CD4-positive, alpha-beta T cell treated with Interleukin-12 subunit alpha and Interleukin-12 subunit beta, for 1 hour (primary cell): ENCODE measurements at regions not wholly inside any gene's neighbourhood (a gene's known extent, or its start where the extent isn't known, plus 50 kb on each side); places are given as distances from the start of the nearest gene placed in this dataset.

ENCODE experiments used
- DNase-seq: peaks from one replicate; pipeline ENCODE4 v3.0.0-alpha.2; 2020

GRCh38 chr2:120922571-120923332 is 187.1 kb downstream of the GLI2 start:
- DNase-seq: no peak

- no peak for DNase-seq
These were observed 187.8 kb downstream of the GLI2 start for GRCh38 chr2:120923426-120923825.

DNA sequence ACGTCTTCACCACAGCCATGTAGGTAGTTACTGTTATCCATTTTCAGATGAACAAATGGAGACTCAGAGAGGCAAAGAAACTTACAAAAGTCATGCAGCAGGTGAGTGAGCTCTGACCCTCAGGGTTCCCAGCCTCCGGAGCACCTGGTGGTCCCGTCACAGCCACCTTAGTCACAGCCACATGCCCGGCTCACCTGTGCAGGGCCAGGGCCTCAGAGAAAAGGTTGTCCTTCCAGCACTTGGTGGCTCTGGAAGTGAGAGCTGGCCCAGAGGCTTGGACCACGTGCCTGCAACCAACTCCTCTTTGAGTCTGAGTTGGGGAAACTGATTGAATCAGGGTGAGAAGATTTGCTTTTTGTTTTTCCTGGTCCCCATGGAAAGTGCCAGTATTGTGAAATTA is 189.3 kb downstream of the GLI2 start:
- DNase-seq: no peak

- DNase-seq: no peak
These were observed 191.0 kb downstream of the GLI2 start for GRCh38 chr2:120926463-120927264.

DNA sequence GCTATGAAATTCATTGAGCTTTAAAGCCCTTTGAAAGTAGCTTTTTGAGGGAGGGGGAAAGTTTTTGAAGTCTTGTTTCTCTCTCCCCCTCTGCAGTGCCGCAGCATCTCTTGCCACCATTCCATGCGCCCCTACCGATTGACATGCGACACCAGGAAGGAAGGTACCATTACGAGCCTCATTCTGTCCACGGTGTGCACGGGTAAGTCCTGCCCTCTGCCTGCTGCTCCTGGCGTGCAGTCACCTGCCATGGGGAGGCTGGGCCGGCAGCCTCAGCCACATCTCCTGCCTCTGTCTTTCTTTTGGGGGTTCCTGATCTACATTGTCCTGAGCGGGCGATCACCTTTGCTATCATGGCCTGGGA is 191.6 kb downstream of the GLI2 start:
- DNase-seq: no peak

DNA sequence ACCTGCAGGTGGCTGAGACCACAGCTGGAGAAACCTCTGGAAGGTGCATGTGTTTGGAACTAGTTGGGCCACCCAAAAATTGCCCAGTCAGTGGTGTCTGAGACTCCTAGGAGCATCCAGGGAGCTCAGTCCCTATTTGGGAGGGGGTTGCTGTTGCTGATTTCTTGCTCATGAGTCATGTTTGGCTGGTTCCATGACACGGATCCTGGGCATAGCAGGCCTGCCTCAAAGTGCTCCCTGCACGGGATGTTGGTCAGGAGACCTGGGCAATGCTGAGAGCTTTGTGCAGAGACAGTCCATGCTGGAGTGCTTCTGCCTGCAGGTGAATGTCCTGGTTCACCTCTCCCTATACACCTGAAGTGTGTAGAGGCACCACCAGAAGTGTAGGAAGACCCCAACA is 194.2 kb downstream of the GLI2 start:
- no peak for DNase-seq

DNA sequence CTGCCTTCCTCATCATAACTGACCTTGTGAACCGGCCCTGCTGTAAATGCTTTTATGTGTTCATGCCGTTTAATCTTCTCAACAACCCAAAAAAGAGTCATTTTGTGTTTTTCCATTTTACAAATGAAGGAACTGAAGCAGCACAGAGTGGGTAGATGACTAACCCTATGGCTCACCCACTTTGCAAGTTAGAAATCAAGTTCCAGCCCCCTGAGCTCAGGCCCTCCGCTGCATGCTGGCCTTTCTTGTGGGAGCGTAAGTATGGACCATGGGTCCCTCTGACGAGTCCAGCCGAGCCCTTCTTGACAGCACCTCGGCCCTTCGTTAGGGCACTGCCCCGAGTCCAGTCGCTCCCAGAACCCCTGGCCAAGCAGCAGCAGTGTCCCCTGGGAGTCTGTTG is 194.6 kb downstream of the GLI2 start:
- no peak for DNase-seq

GRCh38 chr2:120930864-120931263 is 195.2 kb downstream of the GLI2 start:
- no peak for DNase-seq

GRCh38 chr2:120932472-120932871 is 196.8 kb downstream of the GLI2 start:
- no peak for DNase-seq

DNA sequence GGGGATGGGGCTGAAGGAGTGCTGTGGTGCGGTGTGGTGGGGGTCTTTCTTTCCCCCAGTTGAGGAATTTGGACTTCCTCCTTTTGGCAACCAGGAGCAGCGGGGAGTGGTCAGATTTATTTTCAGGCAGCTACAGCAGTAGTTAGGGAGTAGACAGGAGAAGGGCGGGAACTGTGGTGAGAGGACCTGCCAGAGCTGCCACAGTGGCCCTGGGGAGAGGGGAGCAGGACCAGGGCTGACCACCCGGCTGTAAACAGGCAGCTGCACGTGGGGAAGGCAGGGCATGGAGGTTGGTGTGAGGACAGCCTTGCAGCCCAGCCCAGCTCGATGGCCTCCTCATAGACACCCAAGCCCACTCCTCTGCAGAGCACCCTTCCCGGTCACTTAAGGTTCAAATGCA is 197.2 kb downstream of the GLI2 start:
- no peak for DNase-seq

GRCh38 chr2:120933693-120934573 is 198.3 kb downstream of the GLI2 start:
- DNase-seq: no peak

GRCh38 chr2:120934574-120935338 is 199.1 kb downstream of the GLI2 start:
- no peak for DNase-seq

DNA sequence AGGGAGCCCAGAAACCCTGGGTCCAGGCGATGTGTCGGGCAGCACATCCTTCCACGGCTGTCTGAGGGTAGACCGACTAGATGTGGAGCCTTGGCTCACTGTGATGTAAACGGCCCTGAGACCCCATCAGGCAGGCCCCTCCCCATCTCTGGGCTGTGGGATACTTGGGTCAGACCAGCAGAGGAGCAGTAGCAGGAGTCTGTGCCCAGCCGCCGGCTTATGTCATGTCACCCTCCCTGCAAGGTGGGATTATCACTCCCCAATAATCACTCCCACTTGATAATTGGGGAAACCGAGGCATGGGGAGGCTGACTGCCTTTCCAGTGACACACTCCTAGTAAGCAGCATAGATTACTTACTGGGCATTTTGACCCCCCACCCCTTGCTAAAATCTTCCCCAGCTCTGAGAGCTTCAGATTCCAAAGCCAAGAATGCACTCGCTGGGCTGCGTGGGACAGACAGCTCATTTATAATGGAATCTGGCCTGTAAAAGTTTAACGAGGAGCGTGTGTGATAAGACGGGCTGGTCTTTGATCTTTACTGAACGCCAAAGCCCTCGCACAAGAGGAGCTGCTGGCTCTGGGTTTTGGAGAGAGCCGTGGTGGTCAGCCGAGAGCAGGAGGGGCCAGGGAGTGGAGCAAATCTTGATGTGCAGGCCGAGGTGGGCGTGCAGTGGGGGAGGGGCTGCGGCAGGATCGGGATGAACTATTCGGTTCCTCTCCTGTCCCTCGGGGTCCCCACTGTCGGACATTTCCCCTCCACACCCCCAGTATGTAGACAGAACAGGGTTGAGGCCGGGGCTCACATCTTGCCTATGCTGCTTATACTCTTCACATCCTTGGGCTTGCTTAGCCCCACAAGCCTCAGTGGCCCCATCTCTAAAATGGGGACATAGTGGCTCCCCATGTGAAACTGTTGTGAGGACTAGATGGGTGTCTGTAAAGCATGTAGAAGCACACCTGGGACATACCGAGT is 200.0 kb downstream of the GLI2 start:
- no peak for DNase-seq

DNA sequence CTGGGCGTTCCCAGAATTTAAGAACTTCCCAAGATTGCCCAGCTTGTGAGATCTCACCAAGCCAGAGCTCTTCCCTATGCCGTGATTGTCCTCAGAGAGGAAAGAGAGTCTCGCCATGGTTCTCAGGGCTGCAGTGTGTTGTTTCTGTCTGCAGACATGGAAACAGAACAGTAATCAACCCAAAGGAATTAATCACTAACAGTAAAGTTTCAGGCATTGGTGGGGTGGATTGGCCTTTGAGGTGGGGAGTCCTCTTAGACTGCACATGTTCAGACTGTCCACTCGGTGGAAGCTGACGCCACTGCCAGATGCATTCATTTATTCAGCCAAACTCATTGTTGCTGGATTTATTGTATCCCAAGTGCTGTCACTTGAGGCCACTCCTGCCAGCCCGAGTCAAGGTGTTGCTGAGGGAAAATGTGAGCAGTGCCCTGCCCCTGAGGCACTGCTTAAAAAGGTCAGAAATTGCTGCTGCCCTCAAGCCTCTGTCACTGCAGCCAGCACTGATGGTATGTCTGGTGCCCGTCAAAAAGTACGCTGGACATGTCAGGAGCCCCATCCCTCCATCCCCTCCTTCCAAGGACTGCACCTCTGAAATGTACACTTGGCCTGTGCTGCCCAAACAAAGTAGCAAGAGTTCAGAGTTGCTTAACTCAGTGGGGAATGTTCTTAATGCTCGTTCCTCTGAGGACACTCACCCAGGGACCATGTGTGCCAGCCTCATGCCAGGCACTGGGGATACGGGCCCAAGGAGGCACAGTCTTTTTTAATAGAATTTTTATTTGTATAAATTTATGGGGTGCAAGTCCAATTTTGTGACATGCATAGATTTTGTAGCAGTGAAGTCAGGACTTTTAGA is 201.0 kb downstream of the GLI2 start:
- no peak for DNase-seq

DNA sequence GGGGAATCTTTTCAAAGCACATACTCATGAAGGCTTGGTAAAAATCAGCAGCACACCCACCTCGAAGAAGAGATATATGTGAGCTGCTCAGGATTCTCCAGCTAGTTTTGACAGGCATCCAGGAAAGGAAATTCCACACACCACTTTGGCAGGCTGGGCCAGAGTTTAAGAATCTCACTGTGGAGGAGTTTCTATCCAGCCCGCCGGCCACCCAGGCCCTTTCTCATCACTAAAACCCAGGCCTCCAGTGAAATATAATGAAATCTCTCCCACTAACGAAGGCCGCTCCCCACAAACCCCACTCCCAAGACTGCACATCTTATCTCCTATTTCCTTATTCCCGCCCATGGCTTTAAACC is 202.0 kb downstream of the GLI2 start:
- DNase-seq: no peak

DNA sequence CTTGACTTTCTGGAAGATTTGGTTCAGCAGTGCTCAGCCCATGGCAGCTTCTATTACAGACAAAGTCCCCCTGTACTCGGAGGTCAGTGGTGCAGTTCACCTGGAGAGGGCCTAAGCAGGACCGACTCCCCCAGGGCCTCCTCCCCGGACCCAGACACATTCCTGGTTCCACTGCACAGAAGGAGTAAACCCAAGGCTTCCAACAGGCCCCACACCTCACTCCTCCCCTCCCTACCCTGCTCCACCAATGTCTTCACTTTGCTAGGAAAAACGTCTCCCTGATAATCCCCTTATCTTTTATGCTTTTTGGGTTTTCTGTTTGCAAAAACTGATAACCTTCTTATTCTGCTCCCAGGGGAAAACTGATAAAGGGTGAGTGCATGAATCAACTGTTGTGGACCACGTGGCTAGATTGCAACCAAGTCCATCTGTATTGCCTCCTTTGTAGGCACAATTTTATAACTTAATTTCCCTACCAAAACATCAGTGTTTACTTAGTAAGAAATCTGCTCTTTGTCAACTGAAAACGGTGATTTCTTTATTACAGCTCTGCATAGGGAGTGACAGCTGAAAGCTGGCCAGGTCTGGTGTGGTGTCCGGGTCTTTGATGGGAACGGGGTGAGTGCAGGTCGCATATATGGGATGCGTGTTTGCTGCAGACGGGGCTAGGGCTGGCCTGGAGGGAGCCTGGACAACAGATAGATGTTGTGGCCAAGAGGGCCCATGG is 202.5 kb downstream of the GLI2 start:
- no peak for DNase-seq

DNA sequence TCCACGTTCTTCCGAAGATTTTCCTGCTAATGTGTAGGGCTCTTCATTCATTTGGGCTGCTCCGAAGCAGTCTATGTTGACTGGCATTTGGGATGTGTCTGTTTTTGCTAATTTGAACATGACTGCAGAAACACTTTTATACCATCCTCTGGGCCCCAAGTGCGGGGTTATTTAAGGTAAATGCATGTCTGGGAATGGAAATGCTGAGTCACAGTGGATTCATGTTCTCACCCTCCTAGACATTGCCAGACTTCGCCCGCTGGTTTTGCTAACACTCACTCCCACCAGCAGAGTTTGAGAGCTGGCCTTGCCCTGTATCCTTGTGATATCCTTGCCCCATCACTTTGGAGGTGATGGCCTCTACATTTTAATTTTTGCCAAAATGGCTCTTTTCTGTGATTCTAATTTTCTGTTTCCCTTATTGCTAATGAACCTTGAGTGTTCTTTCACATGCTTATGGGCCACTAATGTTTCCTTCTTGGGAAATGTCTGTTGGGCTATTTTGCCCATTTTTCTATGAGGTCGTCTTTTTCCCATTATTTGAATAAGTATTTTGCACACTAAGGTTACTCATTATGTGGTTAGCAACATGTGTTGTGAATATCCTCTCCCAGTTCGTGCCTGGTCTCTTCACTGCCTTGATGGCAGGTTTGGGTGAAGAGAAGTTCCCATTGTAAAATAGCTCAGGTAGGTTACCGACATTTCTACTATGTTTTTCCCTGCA is 204.1 kb downstream of the GLI2 start:
- no peak for DNase-seq

GRCh38 chr2:120940319-120940696 is 204.6 kb downstream of the GLI2 start:
- DNase-seq: no peak

- no peak for DNase-seq
These were observed 205.1 kb downstream of the GLI2 start for GRCh38 chr2:120940726-120941256.
